GM19351 (cell line): ENCODE measurements at regions not wholly inside any gene's neighbourhood (a gene's known extent, or its start where the extent isn't known, plus 50 kb on each side); places are given as distances from the start of the nearest gene placed in this dataset.
"Not testable (repeated sequence)": the region's sequence is repeated elsewhere in the genome, so short reads cannot be mapped to it uniquely, and the experiment has no call there.

ENCODE experiments used
- ATAC-seq: cut with Tn5 transposase; IDR thresholded peaks from one replicate; pipeline ENCODE4 v1.9.1; 2021; ENCODE audit warnings: mild to moderate bottlenecking, moderate library complexity; ENCODE audit not compliant: unreplicated experiment

GRCh38 chr12:13404631-13405473 is 208.3 kb downstream of the EMP1 start:
- no peak for ATAC-seq

- ATAC-seq, result no peak
These were observed 207.6 kb downstream of the EMP1 start for GRCh38 chr12:13404111-13404628.

- ATAC-seq, result not testable (repeated sequence)
These were observed 194.8 kb downstream of the EMP1 start for GRCh38 chr12:13391375-13391774.

GRCh38 chr12:13390918-13391317 is 194.4 kb downstream of the EMP1 start:
- no peak for ATAC-seq

- ATAC-seq, result no peak
These were observed 193.9 kb downstream of the EMP1 start for GRCh38 chr12:13390381-13390861.

- ATAC-seq, result no peak
These were observed 190.6 kb downstream of the EMP1 start for GRCh38 chr12:13387101-13387500.

GRCh38 chr12:13386323-13387039 is 190.0 kb downstream of the EMP1 start:
- no peak for ATAC-seq

DNA sequence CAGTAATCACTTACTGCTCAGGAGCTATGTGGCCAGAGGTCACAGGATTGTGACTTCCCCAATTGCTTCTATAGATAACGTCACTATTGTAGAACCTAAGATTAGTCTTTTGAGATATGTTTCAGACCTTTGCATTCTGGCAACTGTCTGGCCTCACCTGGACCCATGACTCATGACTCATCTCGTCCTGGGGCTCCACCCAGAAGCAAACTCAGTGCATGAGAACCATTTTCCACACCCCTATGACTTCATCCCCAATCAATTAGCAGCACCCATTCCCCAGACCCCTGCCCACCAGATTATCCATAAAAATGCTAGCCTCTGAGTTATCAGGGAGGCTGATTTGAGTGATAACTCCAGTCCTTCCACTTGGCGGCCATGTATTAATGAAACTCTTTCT is 186.9 kb downstream of the EMP1 start:
- peak; percentile 60 for ATAC-seq

- ATAC-seq, result no peak
These were observed 183.8 kb downstream of the EMP1 start for GRCh38 chr12:13380297-13380696.

GRCh38 chr12:13379531-13380188 is 183.1 kb downstream of the EMP1 start:
- no peak for ATAC-seq

GRCh38 chr12:13377698-13378097 is 181.2 kb downstream of the EMP1 start:
- ATAC-seq, result no peak

- no peak for ATAC-seq
These were observed 180.3 kb downstream of the EMP1 start for GRCh38 chr12:13376610-13377373.

DNA sequence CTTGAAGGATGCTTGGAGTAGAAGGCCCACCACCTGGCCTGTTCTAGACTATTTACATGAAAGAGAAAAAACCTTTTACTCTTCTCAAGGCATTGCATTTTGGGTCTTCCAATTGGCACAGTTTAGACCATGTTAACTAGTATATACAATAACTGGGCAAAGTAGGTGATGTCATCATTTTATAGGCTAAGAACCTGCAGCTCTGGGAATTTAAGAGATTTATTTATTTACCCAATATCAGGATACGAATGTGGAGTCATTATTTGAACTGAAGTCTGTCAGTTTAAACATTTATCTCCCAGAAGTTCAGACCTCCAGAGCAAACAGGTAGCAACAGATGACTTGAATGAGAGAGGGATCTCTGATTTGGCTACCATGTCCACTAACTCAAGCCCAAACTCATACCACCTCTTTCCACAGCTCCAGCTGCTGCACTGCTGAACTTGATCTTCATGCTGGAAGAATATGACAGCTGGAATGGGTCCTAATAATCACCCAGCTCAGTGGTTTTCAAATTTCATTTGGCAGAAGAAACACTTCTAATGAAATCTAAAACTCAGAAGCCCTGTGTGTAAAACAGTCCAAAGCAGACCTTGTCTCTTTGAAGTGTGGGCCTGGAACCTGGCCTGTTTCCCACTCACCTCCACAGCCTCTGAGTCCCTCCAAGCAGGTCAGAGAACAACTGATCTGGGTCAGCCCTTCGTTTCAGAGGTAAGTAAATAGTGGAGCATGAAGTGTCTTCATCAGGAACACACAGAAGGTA is 179.2 kb downstream of the EMP1 start:
- ATAC-seq, result no peak

DNA sequence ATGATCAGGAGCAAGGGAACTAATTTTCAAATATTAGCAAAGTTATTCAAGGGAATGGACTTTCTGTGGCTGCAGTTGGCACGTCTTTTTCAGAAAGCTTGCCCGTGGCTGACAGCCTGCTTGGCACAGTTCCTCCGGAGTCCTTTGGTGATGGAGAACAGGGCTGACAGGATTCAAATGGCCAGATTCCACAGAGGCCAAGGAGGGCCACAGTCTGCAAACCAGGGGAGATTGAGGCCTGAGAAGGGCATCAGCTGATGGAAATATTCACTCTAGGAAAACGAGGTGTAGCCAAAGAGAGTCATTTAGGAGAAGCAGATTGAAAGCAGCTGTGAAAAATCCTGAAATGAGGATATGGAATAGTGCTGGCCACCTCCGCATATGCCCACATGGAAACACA is 178.3 kb downstream of the EMP1 start:
- no peak for ATAC-seq

- no peak for ATAC-seq
These were observed 177.3 kb downstream of the EMP1 start for GRCh38 chr12:13373803-13374202.

GRCh38 chr12:13373131-13373530 is 176.6 kb downstream of the EMP1 start:
- ATAC-seq, result no peak

- ATAC-seq, result no peak
These were observed 175.9 kb downstream of the EMP1 start for GRCh38 chr12:13372386-13372785.

GRCh38 chr12:13371797-13372196 is 175.3 kb downstream of the EMP1 start:
- ATAC-seq, result no peak

GRCh38 chr12:13371367-13371766 is 174.8 kb downstream of the EMP1 start:
- ATAC-seq, result no peak
